ENCODE measurements at regions not wholly inside any gene's neighbourhood (a gene's known extent, or its start where the extent isn't known, plus 50 kb on each side); places are given as distances from the start of the nearest gene placed in this dataset.

DNA sequence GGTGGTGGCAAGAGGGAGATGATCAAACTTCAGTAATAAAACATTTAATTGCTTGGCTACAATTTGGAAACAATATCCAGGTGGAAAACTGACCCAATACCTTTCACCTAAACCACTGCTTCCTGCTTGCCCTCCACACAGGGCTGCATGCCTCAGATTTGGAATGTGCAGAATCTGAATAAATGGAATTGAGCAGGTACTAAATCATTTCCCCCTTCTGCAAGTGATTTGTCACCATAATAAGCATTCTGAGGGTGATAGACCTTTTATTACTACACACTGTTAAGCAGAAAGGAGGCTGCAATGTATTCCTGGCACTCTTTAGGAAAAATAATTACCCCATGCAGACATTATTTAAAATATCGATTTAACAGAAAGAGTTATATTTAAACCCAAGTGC lies 291.8 kb downstream of the IDS start:
- no peak for DNase-seq
- H3K9me3 ChIP-seq, result no peaks in the 10 kb centered on the region
- no peak for TF ChIP-seq POLR2A (IDR thresholded peaks at IDR 0.05)
- TF ChIP-seq, protein P1, sequence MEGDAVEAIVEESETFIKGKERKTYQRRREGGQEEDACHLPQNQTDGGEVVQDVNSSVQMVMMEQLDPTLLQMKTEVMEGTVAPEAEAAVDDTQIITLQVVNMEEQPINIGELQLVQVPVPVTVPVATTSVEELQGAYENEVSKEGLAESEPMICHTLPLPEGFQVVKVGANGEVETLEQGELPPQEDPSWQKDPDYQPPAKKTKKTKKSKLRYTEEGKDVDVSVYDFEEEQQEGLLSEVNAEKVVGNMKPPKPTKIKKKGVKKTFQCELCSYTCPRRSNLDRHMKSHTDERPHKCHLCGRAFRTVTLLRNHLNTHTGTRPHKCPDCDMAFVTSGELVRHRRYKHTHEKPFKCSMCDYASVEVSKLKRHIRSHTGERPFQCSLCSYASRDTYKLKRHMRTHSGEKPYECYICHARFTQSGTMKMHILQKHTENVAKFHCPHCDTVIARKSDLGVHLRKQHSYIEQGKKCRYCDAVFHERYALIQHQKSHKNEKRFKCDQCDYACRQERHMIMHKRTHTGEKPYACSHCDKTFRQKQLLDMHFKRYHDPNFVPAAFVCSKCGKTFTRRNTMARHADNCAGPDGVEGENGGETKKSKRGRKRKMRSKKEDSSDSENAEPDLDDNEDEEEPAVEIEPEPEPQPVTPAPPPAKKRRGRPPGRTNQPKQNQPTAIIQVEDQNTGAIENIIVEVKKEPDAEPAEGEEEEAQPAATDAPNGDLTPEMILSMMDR (IDR thresholded peaks at IDR 0.05), result no peak
- H3K27me3 ChIP-seq, result no peaks in the 10 kb centered on the region
- H3K4me3 ChIP-seq, result no peak overlapping the region
- no peak overlapping the region for H3K27ac ChIP-seq
- intact Hi-C loops (cut with DNase I), result no loop called here
- H3K36me3 ChIP-seq, result no peaks in the 10 kb centered on the region
- WGBS, 2 donors, result 62 to 68% methylated on average over 1 of the region's 1 CpG
- no peaks in the 10 kb centered on the region for H3K4me1 ChIP-seq

DNA sequence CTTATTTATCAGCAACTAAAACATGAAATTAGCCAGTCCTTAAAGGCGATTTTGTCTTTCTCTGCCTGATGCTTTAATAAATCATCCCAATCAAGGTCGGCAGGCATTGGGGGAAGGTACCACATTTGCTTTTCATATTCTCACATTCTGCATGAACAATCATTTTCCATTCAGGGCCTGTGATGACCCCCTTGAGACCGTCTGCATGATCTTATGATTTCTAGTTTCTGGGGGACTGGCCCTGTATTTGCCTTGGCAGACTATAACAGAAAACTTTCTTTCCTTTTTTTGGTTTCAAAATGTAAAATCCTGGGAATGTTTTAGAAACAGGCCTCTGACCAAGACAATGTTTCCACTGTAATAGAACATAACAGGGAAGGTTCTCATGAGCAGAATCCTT lies 296.8 kb downstream of the IDS start:
- TF ChIP-seq POLR2A (IDR thresholded peaks at IDR 0.05), result no peak
- TF ChIP-seq, protein P1 (IDR thresholded peaks at IDR 0.05), result no peak
- DNase-seq, result no peak
- WGBS, 2 donors, result 46 to 48% methylated on average over 3 of the region's 3 CpGs
- Histone ChIP-seq H3K27me3 (no peaks in the 10 kb centered on the region), H3K4me3 (no peak overlapping the region), H3K4me1 (no peaks in the 10 kb centered on the region), H3K27ac (no peak overlapping the region), H3K9me3 (no peaks in the 10 kb centered on the region), H3K36me3 (no peaks in the 10 kb centered on the region)
- intact Hi-C loops (cut with DNase I), result no loop called here

DNA sequence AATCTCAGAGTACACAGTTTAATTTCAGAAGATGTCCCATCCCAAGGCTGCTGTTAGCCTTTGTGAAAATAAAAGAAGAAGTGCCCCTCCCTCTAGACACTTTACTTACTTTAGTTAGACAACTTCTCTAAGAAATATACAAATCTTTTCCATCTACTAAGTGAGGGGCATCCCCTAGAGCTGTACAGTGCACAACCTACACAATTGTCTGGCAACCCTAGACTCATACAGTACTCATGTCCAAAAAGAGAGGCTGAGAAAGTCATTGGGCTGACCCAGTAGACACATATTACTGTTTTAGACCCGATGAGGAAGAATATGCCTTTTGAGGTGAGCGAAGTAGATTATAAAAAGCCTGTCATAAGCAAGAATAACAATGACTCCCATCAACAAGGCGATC lies 297.6 kb downstream of the IDS start:
- no peak for TF ChIP-seq POLR2A (IDR thresholded peaks at IDR 0.05)

DNA sequence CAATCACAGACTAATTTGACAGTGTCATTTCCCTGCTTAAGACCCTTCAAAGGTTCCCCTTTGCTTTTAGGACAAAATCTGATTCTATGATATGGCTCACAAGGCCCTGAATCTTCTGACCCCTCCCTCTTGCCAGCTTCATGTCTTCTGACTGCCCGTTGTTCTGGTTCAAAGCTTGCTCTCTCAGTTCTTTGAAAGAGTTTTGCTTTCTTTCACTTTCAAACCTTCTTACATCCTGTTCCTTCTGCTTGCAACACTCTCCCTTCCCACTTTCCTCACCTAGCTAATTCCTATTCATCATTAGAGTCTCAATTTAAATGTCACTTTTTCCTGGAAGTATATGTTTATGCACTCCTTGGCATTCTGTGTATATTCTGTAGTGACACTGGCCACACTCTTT lies 299.2 kb downstream of the IDS start:
- no peaks in the 10 kb centered on the region for H3K27me3 ChIP-seq
- no peak overlapping the region for H3K27ac ChIP-seq
- no peak overlapping the region for H3K4me3 ChIP-seq
- no peaks in the 10 kb centered on the region for H3K9me3 ChIP-seq
- TF ChIP-seq, protein P1 (IDR thresholded peaks at IDR 0.05), result no peak
- no peak for TF ChIP-seq POLR2A (IDR thresholded peaks at IDR 0.05)
- intact Hi-C loops (cut with DNase I), result no loop called here
- no peak for DNase-seq
- H3K36me3 ChIP-seq, result no peaks in the 10 kb centered on the region
- no peaks in the 10 kb centered on the region for H3K4me1 ChIP-seq
- WGBS, 2 donors, result 42 to 58% methylated on average over 1 of the region's 1 CpG

More for the DNA sequence above, 297.6 kb downstream of the IDS start:
- Histone ChIP-seq H3K36me3 (no peaks in the 10 kb centered on the region), H3K4me3 (no peak overlapping the region), H3K4me1 (no peaks in the 10 kb centered on the region), H3K27ac (no peak overlapping the region), H3K27me3 (no peaks in the 10 kb centered on the region), H3K9me3 (no peaks in the 10 kb centered on the region)
- no peak for DNase-seq
- WGBS, 2 donors, result 62 to 71% methylated on average over 3 of the region's 3 CpGs
- intact Hi-C loops (cut with DNase I), result no loop called here

DNA sequence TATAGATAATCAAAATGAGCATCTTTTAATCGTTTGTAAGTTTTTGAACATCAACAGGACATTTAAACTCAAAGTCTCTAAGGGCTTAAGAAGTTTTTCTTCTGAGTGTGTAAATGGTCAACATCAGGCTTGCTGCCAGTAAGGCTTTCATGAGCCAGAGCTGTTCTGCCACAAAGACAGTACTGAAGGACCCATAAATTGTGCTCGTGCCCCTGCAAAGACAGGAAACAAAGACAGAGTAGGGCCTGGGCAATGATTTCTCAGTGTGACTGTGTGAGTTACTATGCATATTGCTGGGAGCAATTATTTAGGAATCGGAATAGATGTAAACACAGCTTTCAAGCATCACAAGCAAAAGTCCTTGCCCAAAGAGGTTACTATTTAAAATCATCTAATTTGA lies 300.0 kb downstream of the IDS start:
- no peaks in the 10 kb centered on the region for H3K4me1 ChIP-seq
- TF ChIP-seq POLR2A (IDR thresholded peaks at IDR 0.05), result no peak
- TF ChIP-seq, protein P1 (IDR thresholded peaks at IDR 0.05), result no peak
- intact Hi-C loops (cut with DNase I), result no loop called here
- no peak overlapping the region for H3K4me3 ChIP-seq
- no peaks in the 10 kb centered on the region for H3K9me3 ChIP-seq
- H3K36me3 ChIP-seq, result no peaks in the 10 kb centered on the region
- no peak for DNase-seq
- 19 to 36% methylated on average over 2 to 3 of the region's 3 CpGs for WGBS, 2 donors
- no peak overlapping the region for H3K27ac ChIP-seq
- no peaks in the 10 kb centered on the region for H3K27me3 ChIP-seq

DNA sequence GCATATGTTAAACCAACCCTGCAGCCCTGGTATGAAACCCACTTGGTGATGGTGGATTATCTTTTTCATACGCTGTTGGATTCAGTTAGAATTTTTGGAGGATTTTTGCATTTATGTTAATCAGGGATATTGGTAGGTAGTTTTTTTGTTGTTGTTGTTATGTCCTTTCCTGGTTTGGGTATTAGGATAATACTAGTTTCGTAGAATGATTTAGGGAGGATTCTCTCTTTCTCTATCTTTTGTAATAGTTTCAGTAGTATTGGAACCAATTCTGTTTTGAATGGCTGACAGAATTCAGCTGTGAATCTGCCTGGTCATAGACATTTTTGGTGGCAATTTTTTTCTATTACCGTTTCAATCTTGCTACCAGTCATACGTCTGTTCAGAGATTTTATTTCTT lies 305.4 kb downstream of the IDS start:
- 76 to 91% methylated on average over 4 of the region's 4 CpGs for WGBS, 2 donors
- DNase-seq, result no peak
- Histone ChIP-seq H3K27me3 (no peaks in the 10 kb centered on the region), H3K36me3 (no peaks in the 10 kb centered on the region), H3K4me1 (no peaks in the 10 kb centered on the region), H3K27ac (no peak overlapping the region), H3K4me3 (no peak overlapping the region), H3K9me3 (peaks cover 0 to 5% (median 0%) of the 10 kb centered on the region in 3 donors)
- intact Hi-C loops (cut with DNase I), result no loop called here
- no peak for TF ChIP-seq POLR2A (IDR thresholded peaks at IDR 0.05)
- TF ChIP-seq, protein P1 (IDR thresholded peaks at IDR 0.05), result no peak

All from esophagus squamous epithelium (tissue), 5 donors.